ENCODE measurements at regions not wholly inside any gene's neighbourhood (a gene's known extent, or its start where the extent isn't known, plus 50 kb on each side); places are given as distances from the start of the nearest gene placed in this dataset.
"Not testable (repeated sequence)": the region's sequence is repeated elsewhere in the genome, so short reads cannot be mapped to it uniquely, and the experiment has no call there.

- Histone ChIP-seq H3K27ac (no peak overlapping the region), H3K27me3 (no peaks in the 10 kb centered on the region), H3K4me3 (no peak overlapping the region), H3K4me1 (ENCODE audit: low read depth) (no peaks in the 10 kb centered on the region), H3K36me3 (no peaks in the 10 kb centered on the region), H3K9me3 (ENCODE audit: low read depth) (no peaks in the 10 kb centered on the region)
- DNase-seq (ENCODE audit: low read depth in 1 of 2, low spot score in 1 of 2): no peak
- TF ChIP-seq CTCF (IDR thresholded peaks at IDR 0.05; ENCODE audit: low read depth, low read length): no peak
Measured at GRCh38 chr5:105163547-105163946, 1601.0 kb upstream of the NUDT12 start.

GRCh38 chr5:105162557-105162956 lies 1600.0 kb upstream of the NUDT12 start:
- H3K4me1 ChIP-seq (ENCODE audit: low read depth); DNase-seq (ENCODE audit: low read depth in 1 of 2, low spot score in 1 of 2); H3K36me3 ChIP-seq; H3K4me3 ChIP-seq; H3K9me3 ChIP-seq (ENCODE audit: low read depth); H3K27ac ChIP-seq; H3K27me3 ChIP-seq: not testable (repeated sequence)

- Histone ChIP-seq H3K27me3 (no peaks in the 10 kb centered on the region), H3K27ac (no peak overlapping the region), H3K4me1 (ENCODE audit: low read depth) (no peaks in the 10 kb centered on the region), H3K9me3 (ENCODE audit: low read depth) (no peaks in the 10 kb centered on the region), H3K36me3 (no peaks in the 10 kb centered on the region), H3K4me3 (no peak overlapping the region)
- DNase-seq (ENCODE audit: low read depth in 1 of 2, low spot score in 1 of 2): no peak
- TF ChIP-seq CTCF (IDR thresholded peaks at IDR 0.05; ENCODE audit: low read depth, low read length): no peak
Measured at GRCh38 chr5:105158526-105158925, 1595.9 kb upstream of the NUDT12 start.

GRCh38 chr5:105150323-105150722 lies 1587.7 kb upstream of the NUDT12 start:
- Histone ChIP-seq H3K36me3 (no peaks in the 10 kb centered on the region), H3K4me3 (no peak overlapping the region), H3K27me3 (no peaks in the 10 kb centered on the region), H3K9me3 (ENCODE audit: low read depth) (no peaks in the 10 kb centered on the region), H3K27ac (no peak overlapping the region), H3K4me1 (ENCODE audit: low read depth) (no peaks in the 10 kb centered on the region)
- no peak for DNase-seq (ENCODE audit: low read depth in 1 of 2, low spot score in 1 of 2)
- TF ChIP-seq CTCF (IDR thresholded peaks at IDR 0.05; ENCODE audit: low read depth, low read length): no peak

- Histone ChIP-seq H3K36me3 (no peaks in the 10 kb centered on the region), H3K4me1 (ENCODE audit: low read depth) (no peaks in the 10 kb centered on the region), H3K27ac (no peak overlapping the region), H3K9me3 (ENCODE audit: low read depth) (no peaks in the 10 kb centered on the region), H3K27me3 (no peaks in the 10 kb centered on the region), H3K4me3 (no peak overlapping the region)
- no peak for DNase-seq (ENCODE audit: low read depth in 1 of 2, low spot score in 1 of 2)
- no peak for TF ChIP-seq CTCF (IDR thresholded peaks at IDR 0.05; ENCODE audit: low read depth, low read length)
Measured at GRCh38 chr5:105146867-105147266, 1584.3 kb upstream of the NUDT12 start.

GRCh38 chr5:105145152-105145551 lies 1582.6 kb upstream of the NUDT12 start:
- no peaks in the 10 kb centered on the region for H3K4me1 ChIP-seq (ENCODE audit: low read depth)
- H3K4me3 ChIP-seq: no peak overlapping the region

More at GRCh38 chr5:105145152-105145551, 1582.6 kb upstream of the NUDT12 start:
- Histone ChIP-seq H3K27ac (no peak overlapping the region), H3K36me3 (no peaks in the 10 kb centered on the region), H3K27me3 (no peaks in the 10 kb centered on the region), H3K9me3 (ENCODE audit: low read depth) (no peaks in the 10 kb centered on the region)
- no peak for DNase-seq (ENCODE audit: low read depth in 1 of 2, low spot score in 1 of 2)
- no peak for TF ChIP-seq CTCF (IDR thresholded peaks at IDR 0.05; ENCODE audit: low read depth, low read length)
